Uterus (tissue), 2 donors: ENCODE measurements at regions not wholly inside any gene's neighbourhood (a gene's known extent, or its start where the extent isn't known, plus 50 kb on each side); places are given as distances from the start of the nearest gene placed in this dataset.

ENCODE experiments used
- CTCF ChIP-seq, 4 experiments: fragments of 200-600 bp in 2 of 4; fragments of 450-650 bp in 2 of 4; sonication (generic) in 2 of 4; IDR thresholded peaks; one replicate each; pipeline ENCODE4 v1.5.1; 2016 to 2019; ENCODE audit warnings: antibody characterized with exemption in 4 of 4, mild to moderate bottlenecking in 2 of 4, moderate library complexity in 1 of 4
- POLR2A ChIP-seq, 2 donors: fragments of 450-650 bp; IDR thresholded peaks; one replicate each; pipeline ENCODE4 v1.6.1; 2016; ENCODE audit warnings: antibody characterized with exemption in 2 of 2, mild to moderate bottlenecking in 1 of 2, moderate library complexity in 1 of 2

DNA sequence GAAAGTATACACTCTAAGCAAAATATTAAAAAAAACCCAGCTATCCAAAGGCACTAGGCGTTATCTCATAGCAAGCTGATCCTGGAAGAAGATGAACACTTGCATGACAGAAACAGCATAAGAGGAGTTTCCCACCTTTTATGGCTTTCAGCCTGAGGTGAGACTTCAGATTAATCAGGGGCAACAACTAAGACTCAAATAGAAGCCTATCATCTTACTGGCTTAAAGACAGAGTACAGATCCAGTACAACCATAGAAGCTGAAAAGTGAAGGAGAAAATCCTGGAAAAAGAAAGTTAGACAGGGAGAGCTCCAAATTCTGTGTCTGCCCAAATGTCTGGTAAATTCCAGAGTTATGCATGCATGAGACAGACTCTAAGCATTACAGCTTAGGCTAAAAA, 360.8 kb upstream of the KCNN2 start:
- TF ChIP-seq CTCF (IDR thresholded peaks at IDR 0.05), result no peak
- no peak for TF ChIP-seq POLR2A (IDR thresholded peaks at IDR 0.05)
